ENCODE measurements at regions not wholly inside any gene's neighbourhood (a gene's known extent, or its start where the extent isn't known, plus 50 kb on each side); places are given as distances from the start of the nearest gene placed in this dataset.

DNA sequence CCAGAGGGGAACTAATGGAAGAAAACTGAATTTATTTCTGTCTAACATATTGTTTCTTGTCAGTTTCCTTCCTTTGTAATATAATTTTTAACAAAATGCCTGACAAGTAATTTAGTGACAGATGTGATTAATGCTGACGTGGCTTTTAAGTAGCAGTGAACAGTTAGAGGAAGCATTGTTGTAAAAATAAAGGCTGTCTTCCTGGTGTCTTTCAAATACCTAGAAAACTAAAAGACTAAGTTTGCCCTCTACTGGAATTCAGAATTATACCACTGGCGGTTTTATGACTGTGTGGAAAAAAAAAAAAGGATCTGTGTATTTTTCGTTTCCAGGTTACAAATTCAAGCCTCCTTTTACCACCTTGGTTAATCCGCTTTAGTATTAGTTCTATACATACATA is 217.1 kb upstream of the DPP6 start:
- no peak for DNase-seq
- no peaks in the 10 kb centered on the region for H3K9me3 ChIP-seq
- intact Hi-C loops (cut with DNase I): no loop called here
- no peaks in the 10 kb centered on the region for H3K36me3 ChIP-seq
- TF ChIP-seq, protein P1, sequence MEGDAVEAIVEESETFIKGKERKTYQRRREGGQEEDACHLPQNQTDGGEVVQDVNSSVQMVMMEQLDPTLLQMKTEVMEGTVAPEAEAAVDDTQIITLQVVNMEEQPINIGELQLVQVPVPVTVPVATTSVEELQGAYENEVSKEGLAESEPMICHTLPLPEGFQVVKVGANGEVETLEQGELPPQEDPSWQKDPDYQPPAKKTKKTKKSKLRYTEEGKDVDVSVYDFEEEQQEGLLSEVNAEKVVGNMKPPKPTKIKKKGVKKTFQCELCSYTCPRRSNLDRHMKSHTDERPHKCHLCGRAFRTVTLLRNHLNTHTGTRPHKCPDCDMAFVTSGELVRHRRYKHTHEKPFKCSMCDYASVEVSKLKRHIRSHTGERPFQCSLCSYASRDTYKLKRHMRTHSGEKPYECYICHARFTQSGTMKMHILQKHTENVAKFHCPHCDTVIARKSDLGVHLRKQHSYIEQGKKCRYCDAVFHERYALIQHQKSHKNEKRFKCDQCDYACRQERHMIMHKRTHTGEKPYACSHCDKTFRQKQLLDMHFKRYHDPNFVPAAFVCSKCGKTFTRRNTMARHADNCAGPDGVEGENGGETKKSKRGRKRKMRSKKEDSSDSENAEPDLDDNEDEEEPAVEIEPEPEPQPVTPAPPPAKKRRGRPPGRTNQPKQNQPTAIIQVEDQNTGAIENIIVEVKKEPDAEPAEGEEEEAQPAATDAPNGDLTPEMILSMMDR (IDR thresholded peaks at IDR 0.05): peak in 3 of 6 experiments; percentile 33 to 60 (median 39)
- no peak for TF ChIP-seq POLR2A (IDR thresholded peaks at IDR 0.05)
- WGBS, 2 donors: 35 to 52% methylated on average over 4 of the region's 4 CpGs
- H3K27ac ChIP-seq: peak overlapping the region; percentile 33 to 65 (median 60)
- H3K4me3 ChIP-seq (replicated peaks in 1 of 3): no peak overlapping the region
- peaks cover 0 to 14% of the 10 kb centered on the region in 2 donors for H3K4me1 ChIP-seq
- no peaks in the 10 kb centered on the region for H3K27me3 ChIP-seq

- Histone ChIP-seq H3K9me3 (no peaks in the 10 kb centered on the region), H3K4me3 (replicated peaks in 1 of 3) (no peak overlapping the region), H3K27me3 (no peaks in the 10 kb centered on the region), H3K4me1 (peaks cover 0 to 14% of the 10 kb centered on the region in 2 donors), H3K36me3 (no peaks in the 10 kb centered on the region), H3K27ac (peak overlapping the region; percentile 33 to 65 (median 60))
- intact Hi-C loops (cut with DNase I): no loop called here
- DNase-seq: peak; percentile 79 to 85
- TF ChIP-seq POLR2A (IDR thresholded peaks at IDR 0.05): no peak
- TF ChIP-seq, protein P1 (IDR thresholded peaks at IDR 0.05): no peak
- 26 to 42% methylated on average over 7 of the region's 7 CpGs for WGBS, 2 donors
These were observed 216.4 kb upstream of the DPP6 start for GRCh38 chr7:153835712-153836265.

GRCh38 chr7:153838591-153838990 is 213.6 kb upstream of the DPP6 start:
- H3K27me3 ChIP-seq: no peaks in the 10 kb centered on the region
- intact Hi-C loops (cut with DNase I): no loop called here
- 75 to 76% methylated on average over 4 of the region's 4 CpGs for WGBS, 2 donors

DNA sequence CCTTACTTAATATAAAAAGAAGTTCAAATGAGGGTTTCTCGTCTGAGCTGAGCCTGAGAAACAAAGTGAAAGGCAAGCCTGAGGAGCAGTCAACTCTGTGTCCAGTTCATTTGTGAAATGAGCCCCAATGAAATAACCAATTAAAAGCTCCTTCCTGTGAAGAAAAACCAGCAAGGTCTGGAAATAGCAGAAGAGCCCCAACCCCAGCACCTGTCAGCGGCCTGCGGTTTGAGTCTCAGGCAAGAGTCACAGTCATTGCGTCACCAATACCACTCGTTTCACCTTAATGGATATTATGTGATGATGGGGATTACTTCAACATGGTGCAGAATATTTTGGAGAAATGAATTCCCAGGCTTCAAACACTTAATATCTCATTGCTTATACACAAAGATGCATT is 211.3 kb upstream of the DPP6 start:
- Histone ChIP-seq H3K9me3 (no peaks in the 10 kb centered on the region), H3K27me3 (no peaks in the 10 kb centered on the region), H3K36me3 (no peaks in the 10 kb centered on the region), H3K4me1 (no peaks in the 10 kb centered on the region), H3K27ac (no peak overlapping the region), H3K4me3 (replicated peaks in 1 of 3) (no peak overlapping the region)
- intact Hi-C loops (cut with DNase I): no loop called here
- WGBS, 2 donors: 83 to 90% methylated on average over 5 of the region's 5 CpGs
- TF ChIP-seq, protein P1 (IDR thresholded peaks at IDR 0.05): no peak
- TF ChIP-seq POLR2A (IDR thresholded peaks at IDR 0.05): no peak
- DNase-seq: no peak

More at GRCh38 chr7:153838591-153838990, 213.6 kb upstream of the DPP6 start:
- Histone ChIP-seq H3K36me3 (no peaks in the 10 kb centered on the region), H3K9me3 (no peaks in the 10 kb centered on the region), H3K4me3 (replicated peaks in 1 of 3) (no peak overlapping the region), H3K4me1 (peaks cover 0 to 14% of the 10 kb centered on the region in 2 donors), H3K27ac (no peak overlapping the region)
- DNase-seq: no peak
- no peak for TF ChIP-seq POLR2A (IDR thresholded peaks at IDR 0.05)
- TF ChIP-seq, protein P1 (IDR thresholded peaks at IDR 0.05): no peak

GRCh38 chr7:153847828-153848227 is 204.4 kb upstream of the DPP6 start:
- Histone ChIP-seq H3K4me3 (replicated peaks in 1 of 3) (no peak overlapping the region), H3K27ac (no peak overlapping the region), H3K4me1 (no peaks in the 10 kb centered on the region), H3K27me3 (no peaks in the 10 kb centered on the region), H3K9me3 (no peaks in the 10 kb centered on the region), H3K36me3 (no peaks in the 10 kb centered on the region)
- TF ChIP-seq POLR2A (IDR thresholded peaks at IDR 0.05): no peak
- TF ChIP-seq, protein P1 (IDR thresholded peaks at IDR 0.05): no peak
- DNase-seq: no peak
- intact Hi-C loops (cut with DNase I): no loop called here
- WGBS, 2 donors: 77 to 80% methylated on average over 11 of the region's 11 CpGs

Measured in thyroid gland (tissue), 4 donors.